ENCODE measurements at regions not wholly inside any gene's neighbourhood (a gene's known extent, or its start where the extent isn't known, plus 50 kb on each side); places are given as distances from the start of the nearest gene placed in this dataset.

GRCh38 chr2:57888463-57888862, 158.1 kb upstream of the VRK2 start:
- no TSS peak for BruUV-seq (replicated peaks)
- DNase-seq = no peak
- TF ChIP-seq, protein P1, sequence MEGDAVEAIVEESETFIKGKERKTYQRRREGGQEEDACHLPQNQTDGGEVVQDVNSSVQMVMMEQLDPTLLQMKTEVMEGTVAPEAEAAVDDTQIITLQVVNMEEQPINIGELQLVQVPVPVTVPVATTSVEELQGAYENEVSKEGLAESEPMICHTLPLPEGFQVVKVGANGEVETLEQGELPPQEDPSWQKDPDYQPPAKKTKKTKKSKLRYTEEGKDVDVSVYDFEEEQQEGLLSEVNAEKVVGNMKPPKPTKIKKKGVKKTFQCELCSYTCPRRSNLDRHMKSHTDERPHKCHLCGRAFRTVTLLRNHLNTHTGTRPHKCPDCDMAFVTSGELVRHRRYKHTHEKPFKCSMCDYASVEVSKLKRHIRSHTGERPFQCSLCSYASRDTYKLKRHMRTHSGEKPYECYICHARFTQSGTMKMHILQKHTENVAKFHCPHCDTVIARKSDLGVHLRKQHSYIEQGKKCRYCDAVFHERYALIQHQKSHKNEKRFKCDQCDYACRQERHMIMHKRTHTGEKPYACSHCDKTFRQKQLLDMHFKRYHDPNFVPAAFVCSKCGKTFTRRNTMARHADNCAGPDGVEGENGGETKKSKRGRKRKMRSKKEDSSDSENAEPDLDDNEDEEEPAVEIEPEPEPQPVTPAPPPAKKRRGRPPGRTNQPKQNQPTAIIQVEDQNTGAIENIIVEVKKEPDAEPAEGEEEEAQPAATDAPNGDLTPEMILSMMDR (IDR thresholded peaks at IDR 0.05; ENCODE audit: insufficient read depth in 1 of 2, low read depth in 1 of 2, low read length in 1 of 2, severe bottlenecking in 1 of 2, unreplicated experiment in 1 of 2) = no peak
- no peaks in the 10 kb centered on the region for H3K36me3 ChIP-seq (ENCODE audit: control insufficient read depth, insufficient read depth, low read length)
- H3K36me3 Mint-ChIP-seq (ENCODE audit: insufficient read depth, unreplicated experiment) = peaks cover 5% of the 10 kb centered on the region
- H3K27me3 Mint-ChIP-seq (ENCODE audit: insufficient read depth, unreplicated experiment) = no peaks in the 10 kb centered on the region
- no peaks in the 10 kb centered on the region for H3K9me3 Mint-ChIP-seq (ENCODE audit: unreplicated experiment)
- ChIA-PET POLR2A (no interaction called here), CTCF (no interaction called here)
- no peak overlapping the region for H3K4me3 Mint-ChIP-seq (ENCODE audit: unreplicated experiment)
- intact Hi-C loops (cut with micrococcal nuclease; ENCODE audit: unreplicated experiment) = no loop called here
- peaks cover 16% of the 10 kb centered on the region for H3K4me1 Mint-ChIP-seq (ENCODE audit: low read depth, unreplicated experiment)
- no peak overlapping the region for H3K27ac Mint-ChIP-seq (ENCODE audit: unreplicated experiment)
- H3K4me1 ChIP-seq = peaks cover 11% of the 10 kb centered on the region
- H3K4me3 ChIP-seq (ENCODE audit: low read depth, low read length) = no peak overlapping the region
- no peaks in the 10 kb centered on the region for H3K9me3 ChIP-seq
- H3K27me3 ChIP-seq (replicated peaks; ENCODE audit: control insufficient read depth, insufficient read depth, low read length) = no peaks in the 10 kb centered on the region

DNA sequence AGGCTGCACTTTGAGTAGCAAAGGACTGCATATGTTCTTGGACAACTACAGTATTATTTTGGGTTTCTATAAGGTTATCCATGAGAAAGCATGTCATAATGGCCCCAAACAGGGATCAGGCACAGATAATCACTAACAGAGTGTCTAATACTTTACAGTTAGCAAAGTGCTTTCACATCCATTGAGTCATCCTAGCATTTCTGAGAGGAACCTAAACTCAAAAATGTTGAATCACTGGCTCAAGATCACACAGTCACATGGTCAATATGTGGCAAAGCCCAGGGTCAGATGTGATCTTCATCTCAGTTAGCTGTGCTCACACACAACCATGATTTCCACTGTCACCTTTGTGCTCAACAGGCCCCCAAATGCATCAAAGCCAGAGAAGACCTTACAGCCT, 156.1 kb upstream of the VRK2 start:
- no peak overlapping the region for H3K4me3 Mint-ChIP-seq (ENCODE audit: unreplicated experiment)
- DNase-seq = no peak
- Histone ChIP-seq H3K9me3 (no peaks in the 10 kb centered on the region), H3K4me1 (peaks cover 21% of the 10 kb centered on the region), H3K36me3 (ENCODE audit: control insufficient read depth, insufficient read depth, low read length) (no peaks in the 10 kb centered on the region), H3K4me3 (ENCODE audit: low read depth, low read length) (no peak overlapping the region), H3K27me3 (replicated peaks; ENCODE audit: control insufficient read depth, insufficient read depth, low read length) (no peaks in the 10 kb centered on the region)
- no peaks in the 10 kb centered on the region for H3K27me3 Mint-ChIP-seq (ENCODE audit: insufficient read depth, unreplicated experiment)
- POLR2A ChIA-PET = no interaction called here
- no peaks in the 10 kb centered on the region for H3K9me3 Mint-ChIP-seq (ENCODE audit: unreplicated experiment)
- TF ChIP-seq, protein P1 (IDR thresholded peaks at IDR 0.05; ENCODE audit: insufficient read depth in 1 of 2, low read depth in 1 of 2, low read length in 1 of 2, severe bottlenecking in 1 of 2, unreplicated experiment in 1 of 2) = no peak
- peaks cover 28% of the 10 kb centered on the region for H3K4me1 Mint-ChIP-seq (ENCODE audit: low read depth, unreplicated experiment)
- no peak overlapping the region for H3K27ac Mint-ChIP-seq (ENCODE audit: unreplicated experiment)
- H3K36me3 Mint-ChIP-seq (ENCODE audit: insufficient read depth, unreplicated experiment) = peaks cover 12% of the 10 kb centered on the region
- no TSS peak for BruUV-seq (replicated peaks)
- CTCF ChIA-PET = no interaction called here
- intact Hi-C loops (cut with micrococcal nuclease; ENCODE audit: unreplicated experiment) = loop anchor here (5.0 kb wide), 1 partner anchor 128 kb away; no protein-coding TSS in a partner anchor

DNA sequence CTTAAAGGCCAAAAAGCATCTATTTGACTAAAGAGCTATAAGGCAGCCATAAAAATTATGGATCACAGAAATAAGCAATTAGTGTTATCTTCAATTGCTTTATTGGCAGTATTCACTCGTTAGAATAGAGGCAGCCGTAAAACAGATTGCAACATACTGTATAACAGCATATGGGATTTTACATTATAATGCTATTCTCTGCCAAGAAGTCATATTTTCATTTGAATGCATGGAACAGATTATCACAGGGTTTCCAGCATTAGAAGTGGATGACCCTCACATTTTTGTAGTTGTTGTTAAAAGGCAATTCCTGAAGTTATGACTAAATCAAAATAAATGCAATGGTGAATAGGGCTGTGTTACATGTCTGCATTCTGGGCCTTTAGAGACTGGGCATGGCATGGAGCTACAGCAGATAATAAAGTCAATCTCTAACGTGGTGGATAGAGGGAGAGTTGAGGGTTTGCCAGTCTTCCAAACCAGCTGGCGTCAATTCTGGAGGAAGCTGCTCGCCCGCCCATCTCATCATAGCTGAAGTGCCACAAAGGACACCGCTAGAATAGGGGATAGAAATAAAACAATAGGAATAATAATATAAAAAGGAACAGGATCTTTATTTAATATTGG, 155.4 kb upstream of the VRK2 start:
- Histone ChIP-seq H3K9me3 (no peaks in the 10 kb centered on the region), H3K27me3 (replicated peaks; ENCODE audit: control insufficient read depth, insufficient read depth, low read length) (no peaks in the 10 kb centered on the region), H3K4me3 (ENCODE audit: low read depth, low read length) (no peak overlapping the region), H3K36me3 (ENCODE audit: control insufficient read depth, insufficient read depth, low read length) (no peaks in the 10 kb centered on the region), H3K4me1 (peaks cover 21% of the 10 kb centered on the region)
- Mint-ChIP-seq H3K9me3 (ENCODE audit: unreplicated experiment) (no peaks in the 10 kb centered on the region), H3K4me3 (ENCODE audit: unreplicated experiment) (no peak overlapping the region), H3K27ac (ENCODE audit: unreplicated experiment) (no peak overlapping the region), H3K4me1 (ENCODE audit: low read depth, unreplicated experiment) (peaks cover 28% of the 10 kb centered on the region), H3K36me3 (ENCODE audit: insufficient read depth, unreplicated experiment) (peaks cover 12% of the 10 kb centered on the region), H3K27me3 (ENCODE audit: insufficient read depth, unreplicated experiment) (no peaks in the 10 kb centered on the region)
- no TSS peak for BruUV-seq (replicated peaks)
- intact Hi-C loops (cut with micrococcal nuclease; ENCODE audit: unreplicated experiment) = loop anchor here (5.0 kb wide), 1 partner anchor 129 kb away; no protein-coding TSS in a partner anchor
- DNase-seq = no peak
- POLR2A ChIA-PET = no interaction called here
- CTCF ChIA-PET = no interaction called here
- TF ChIP-seq, protein P1 (IDR thresholded peaks at IDR 0.05; ENCODE audit: insufficient read depth in 1 of 2, low read depth in 1 of 2, low read length in 1 of 2, severe bottlenecking in 1 of 2, unreplicated experiment in 1 of 2) = no peak

Measured in Caco-2 (cell line).